ENCODE measurements at regions not wholly inside any gene's neighbourhood (a gene's known extent, or its start where the extent isn't known, plus 50 kb on each side); places are given as distances from the start of the nearest gene placed in this dataset.

DNA sequence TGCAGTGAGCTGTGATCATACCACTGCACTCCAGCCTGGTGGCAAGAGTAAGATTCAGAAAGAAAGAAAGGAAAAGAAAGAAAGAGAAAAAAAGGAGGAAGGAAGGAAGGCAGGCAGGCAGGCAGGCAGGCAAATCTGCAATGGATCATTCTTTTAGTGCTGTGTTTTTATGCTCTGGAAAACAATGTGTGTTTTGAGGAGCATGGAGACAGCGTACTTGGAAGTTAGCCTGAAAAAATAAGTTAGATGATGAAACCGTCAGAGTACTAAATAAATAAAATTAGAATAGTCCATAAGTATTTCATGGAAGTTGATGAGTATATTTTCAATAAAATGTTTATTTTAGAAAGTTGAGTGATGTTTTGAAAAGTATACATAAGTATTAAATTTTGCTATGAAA, 366.4 kb upstream of the CDH20 start:
- intact Hi-C loops (cut with micrococcal nuclease), result no loop called here
- BruUV-seq (replicated peaks), result no TSS peak
- CTCF ChIA-PET (ENCODE audit: low intra/inter-chr PET ratio), result no interaction called here
- in situ Hi-C loops (cut with MboI), result no loop called here
- no peaks in the 10 kb centered on the region for H3K79me2 ChIP-seq (ENCODE audit: control insufficient read depth, insufficient read depth, low read length)
- no peak for ATAC-seq
- POLR2A ChIA-PET, result no interaction called here
- no peaks in the 10 kb centered on the region for H3K9me1 ChIP-seq (ENCODE audit: control insufficient read depth, insufficient read depth, low read length)
- FAIRE-seq, result no peak
- no peaks in the 10 kb centered on the region for H3K36me3 ChIP-seq (ENCODE audit: control insufficient read depth, insufficient read depth, low read length)
- no peak overlapping the region for H3K27ac ChIP-seq (ENCODE audit: extremely low read depth, low read depth, low read length)
- H4K20me1 ChIP-seq (replicated peaks; ENCODE audit: control insufficient read depth, insufficient read depth, low read length), result no peaks in the 10 kb centered on the region
- DNase-seq (ENCODE audit: extremely low read depth in 1 of 4, low spot score in 3 of 4), result no peak
- 6% methylated on average over 2 of the region's 2 CpGs for WGBS (ENCODE audit: insufficient coverage, low coverage, missing lambda C conversion rate)
- H2AFZ ChIP-seq (ENCODE audit: low read depth, low read length), result no peak overlapping the region
- no peaks in the 10 kb centered on the region for H3K27me3 ChIP-seq (ENCODE audit: control insufficient read depth in 2 of 2, insufficient read depth in 2 of 2, low read length in 2 of 2)
- H3K4me3 ChIP-seq, result no peak overlapping the region
- H3K9ac ChIP-seq (ENCODE audit: insufficient read depth in 1 of 2, low read depth in 2 of 2, low read length in 2 of 2), result no peak overlapping the region
- no peaks in the 10 kb centered on the region for H3K9me3 ChIP-seq (replicated peaks; ENCODE audit: control insufficient read depth, insufficient read depth, low read depth, low read length)
- no peaks in the 10 kb centered on the region for H3K4me1 ChIP-seq (replicated peaks in 1 of 2; ENCODE audit: control insufficient read depth in 2 of 2, insufficient read depth in 2 of 2, low read length in 2 of 2)
- H3K4me2 ChIP-seq (ENCODE audit: insufficient read depth, low read length), result no peak overlapping the region
- no peak for TF ChIP-seq U2AF2 (optimal IDR thresholded peaks at IDR 0.05; ENCODE audit: low read depth, low read length)
- TF ChIP-seq CBX2 (IDR thresholded peaks at IDR 0.05; ENCODE audit: insufficient read depth, low read length, poor library complexity, severe bottlenecking), result no peak
- no peak for TF ChIP-seq ZNF79 (CRISPR knock-in tag; IDR thresholded peaks at IDR 0.05; ENCODE audit: low read depth)
- no peak for TF ChIP-seq SP1 (CRISPR knock-in tag; IDR thresholded peaks at IDR 0.05)
- TF ChIP-seq TRIM28 (IDR thresholded peaks at IDR 0.05), result no peak
- TF ChIP-seq, protein P1, sequence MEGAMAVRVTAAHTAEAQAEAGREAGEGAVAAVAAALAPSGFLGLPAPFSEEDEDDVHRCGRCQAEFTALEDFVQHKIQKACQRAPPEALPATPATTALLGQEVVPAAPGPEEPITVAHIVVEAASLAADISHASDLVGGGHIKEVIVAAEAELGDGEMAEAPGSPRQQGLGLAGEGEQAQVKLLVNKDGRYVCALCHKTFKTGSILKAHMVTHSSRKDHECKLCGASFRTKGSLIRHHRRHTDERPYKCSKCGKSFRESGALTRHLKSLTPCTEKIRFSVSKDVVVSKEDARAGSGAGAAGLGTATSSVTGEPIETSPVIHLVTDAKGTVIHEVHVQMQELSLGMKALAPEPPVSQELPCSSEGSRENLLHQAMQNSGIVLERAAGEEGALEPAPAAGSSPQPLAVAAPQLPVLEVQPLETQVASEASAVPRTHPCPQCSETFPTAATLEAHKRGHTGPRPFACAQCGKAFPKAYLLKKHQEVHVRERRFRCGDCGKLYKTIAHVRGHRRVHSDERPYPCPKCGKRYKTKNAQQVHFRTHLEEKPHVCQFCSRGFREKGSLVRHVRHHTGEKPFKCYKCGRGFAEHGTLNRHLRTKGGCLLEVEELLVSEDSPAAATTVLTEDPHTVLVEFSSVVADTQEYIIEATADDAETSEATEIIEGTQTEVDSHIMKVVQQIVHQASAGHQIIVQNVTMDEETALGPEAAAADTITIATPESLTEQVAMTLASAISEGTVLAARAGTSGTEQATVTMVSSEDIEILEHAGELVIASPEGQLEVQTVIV (CRISPR knock-in tag; IDR thresholded peaks at IDR 0.05; ENCODE audit: borderline replicate concordance), result no peak
- TF ChIP-seq RBM22 (IDR thresholded peaks at IDR 0.05; ENCODE audit: low read depth, low read length, poor library complexity, severe bottlenecking), result no peak
- TF ChIP-seq ZNF224 (CRISPR knock-in tag; IDR thresholded peaks at IDR 0.05), result no peak
- TF ChIP-seq, protein P2, sequence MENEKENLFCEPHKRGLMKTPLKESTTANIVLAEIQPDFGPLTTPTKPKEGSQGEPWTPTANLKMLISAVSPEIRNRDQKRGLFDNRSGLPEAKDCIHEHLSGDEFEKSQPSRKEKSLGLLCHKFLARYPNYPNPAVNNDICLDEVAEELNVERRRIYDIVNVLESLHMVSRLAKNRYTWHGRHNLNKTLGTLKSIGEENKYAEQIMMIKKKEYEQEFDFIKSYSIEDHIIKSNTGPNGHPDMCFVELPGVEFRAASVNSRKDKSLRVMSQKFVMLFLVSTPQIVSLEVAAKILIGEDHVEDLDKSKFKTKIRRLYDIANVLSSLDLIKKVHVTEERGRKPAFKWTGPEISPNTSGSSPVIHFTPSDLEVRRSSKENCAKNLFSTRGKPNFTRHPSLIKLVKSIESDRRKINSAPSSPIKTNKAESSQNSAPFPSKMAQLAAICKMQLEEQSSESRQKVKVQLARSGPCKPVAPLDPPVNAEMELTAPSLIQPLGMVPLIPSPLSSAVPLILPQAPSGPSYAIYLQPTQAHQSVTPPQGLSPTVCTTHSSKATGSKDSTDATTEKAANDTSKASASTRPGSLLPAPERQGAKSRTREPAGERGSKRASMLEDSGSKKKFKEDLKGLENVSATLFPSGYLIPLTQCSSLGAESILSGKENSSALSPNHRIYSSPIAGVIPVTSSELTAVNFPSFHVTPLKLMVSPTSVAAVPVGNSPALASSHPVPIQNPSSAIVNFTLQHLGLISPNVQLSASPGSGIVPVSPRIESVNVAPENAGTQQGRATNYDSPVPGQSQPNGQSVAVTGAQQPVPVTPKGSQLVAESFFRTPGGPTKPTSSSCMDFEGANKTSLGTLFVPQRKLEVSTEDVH (IDR thresholded peaks at IDR 0.05; ENCODE audit: low read depth, partially characterized antibody), result no peak
- TF ChIP-seq, protein P3, sequence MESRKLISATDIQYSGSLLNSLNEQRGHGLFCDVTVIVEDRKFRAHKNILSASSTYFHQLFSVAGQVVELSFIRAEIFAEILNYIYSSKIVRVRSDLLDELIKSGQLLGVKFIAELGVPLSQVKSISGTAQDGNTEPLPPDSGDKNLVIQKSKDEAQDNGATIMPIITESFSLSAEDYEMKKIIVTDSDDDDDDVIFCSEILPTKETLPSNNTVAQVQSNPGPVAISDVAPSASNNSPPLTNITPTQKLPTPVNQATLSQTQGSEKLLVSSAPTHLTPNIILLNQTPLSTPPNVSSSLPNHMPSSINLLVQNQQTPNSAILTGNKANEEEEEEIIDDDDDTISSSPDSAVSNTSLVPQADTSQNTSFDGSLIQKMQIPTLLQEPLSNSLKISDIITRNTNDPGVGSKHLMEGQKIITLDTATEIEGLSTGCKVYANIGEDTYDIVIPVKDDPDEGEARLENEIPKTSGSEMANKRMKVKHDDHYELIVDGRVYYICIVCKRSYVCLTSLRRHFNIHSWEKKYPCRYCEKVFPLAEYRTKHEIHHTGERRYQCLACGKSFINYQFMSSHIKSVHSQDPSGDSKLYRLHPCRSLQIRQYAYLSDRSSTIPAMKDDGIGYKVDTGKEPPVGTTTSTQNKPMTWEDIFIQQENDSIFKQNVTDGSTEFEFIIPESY (CRISPR knock-in tag; IDR thresholded peaks at IDR 0.05), result no peak
- TF ChIP-seq, protein P4, sequence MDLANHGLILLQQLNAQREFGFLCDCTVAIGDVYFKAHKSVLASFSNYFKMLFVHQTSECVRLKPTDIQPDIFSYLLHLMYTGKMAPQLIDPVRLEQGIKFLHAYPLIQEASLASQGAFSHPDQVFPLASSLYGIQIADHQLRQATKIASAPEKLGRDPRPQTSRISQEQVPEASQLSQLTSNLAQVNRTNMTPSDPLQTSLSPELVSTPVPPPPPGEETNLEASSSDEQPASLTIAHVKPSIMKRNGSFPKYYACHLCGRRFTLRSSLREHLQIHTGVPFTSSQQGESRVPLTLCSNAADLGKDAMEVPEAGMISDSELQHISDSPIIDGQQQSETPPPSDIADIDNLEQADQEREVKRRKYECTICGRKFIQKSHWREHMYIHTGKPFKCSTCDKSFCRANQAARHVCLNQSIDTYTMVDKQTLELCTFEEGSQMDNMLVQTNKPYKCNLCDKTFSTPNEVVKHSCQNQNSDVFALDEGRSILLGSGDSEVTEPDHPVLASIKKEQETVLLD (IDR thresholded peaks at IDR 0.05), result no peak
- no peak for TF ChIP-seq XRCC5 (IDR thresholded peaks at IDR 0.05; ENCODE audit: low read depth, low read length)
- no peak for TF ChIP-seq JUNB (CRISPR knock-in tag; conservative IDR thresholded peaks at IDR 0.05)
